OCI-M2 (cell line): ENCODE measurements at regions not wholly inside any gene's neighbourhood (a gene's known extent, or its start where the extent isn't known, plus 50 kb on each side); places are given as distances from the start of the nearest gene placed in this dataset.

Experiments
- DNase-seq: peaks from one replicate; lab custom pipeline; 2025; ENCODE audit not compliant: unreplicated experiment; lab: John Stamatoyannopoulos, UW

GRCh38 chr16:60605176-60605575, 1431.1 kb downstream of the CDH8 start:
- DNase-seq: no peak

DNA sequence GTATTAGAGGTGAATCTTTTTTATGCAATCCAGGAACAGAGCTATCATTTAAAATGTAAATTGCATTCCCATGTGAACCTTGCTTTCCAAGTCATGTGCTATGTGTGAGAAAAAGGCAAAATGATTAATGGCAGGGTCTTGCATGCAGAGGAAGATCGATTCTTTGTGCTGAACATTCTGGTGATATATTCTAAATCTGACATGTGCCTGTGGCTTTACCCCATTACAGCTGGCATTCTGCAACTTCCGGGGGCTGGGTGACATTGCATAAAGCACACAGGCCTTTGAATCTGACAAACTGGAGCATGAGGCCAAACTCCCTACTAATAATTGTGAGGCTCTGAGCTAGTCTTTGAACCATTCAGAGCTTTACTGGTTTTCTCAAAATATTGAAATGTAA, 1449.7 kb downstream of the CDH8 start:
- DNase-seq: no peak

GRCh38 chr16:60582528-60582927, 1453.7 kb downstream of the CDH8 start:
- DNase-seq: no peak

DNA sequence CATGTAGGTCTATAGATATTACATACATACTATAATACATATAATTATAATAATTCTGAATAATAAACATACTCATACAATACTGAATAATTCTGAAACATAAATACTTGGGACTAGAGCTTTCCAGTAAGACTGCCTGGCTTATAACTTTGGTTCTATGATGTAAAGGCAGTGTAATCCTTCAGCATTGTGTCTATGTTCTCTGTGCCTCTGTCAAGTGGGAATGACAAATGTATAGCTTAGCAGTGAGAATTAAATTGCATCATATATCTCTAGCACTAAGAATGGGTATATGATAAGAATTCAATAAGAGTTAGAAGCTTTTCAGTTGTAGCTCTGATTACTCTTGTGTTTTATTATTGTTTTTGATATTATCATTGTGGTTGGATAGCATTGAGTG, 1469.3 kb downstream of the CDH8 start:
- DNase-seq: no peak

GRCh38 chr16:60564588-60564987, 1471.7 kb downstream of the CDH8 start:
- no peak for DNase-seq

- no peak for DNase-seq
Observed at GRCh38 chr16:60563166-60563565, 1473.1 kb downstream of the CDH8 start.

DNA sequence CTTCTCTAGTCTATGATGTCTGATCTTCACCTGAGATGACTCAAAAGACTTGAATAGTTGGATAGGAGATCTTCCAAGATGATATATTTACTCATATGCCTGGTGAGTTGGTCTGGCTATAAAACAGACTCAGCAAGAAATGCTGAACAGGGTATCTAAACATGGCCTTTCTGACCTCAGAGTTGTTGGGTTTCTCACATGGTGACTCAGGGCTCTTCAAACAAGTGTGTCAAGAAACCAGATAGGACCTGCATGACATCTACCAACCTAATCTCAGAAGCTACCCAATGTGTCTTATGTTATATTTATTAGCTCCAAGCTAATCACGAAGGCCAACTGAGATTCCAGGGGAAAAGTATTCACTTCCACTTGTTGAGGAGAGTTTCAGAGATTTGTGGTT, 1477.3 kb downstream of the CDH8 start:
- DNase-seq: no peak

GRCh38 chr16:60553090-60553757, 1483.0 kb downstream of the CDH8 start:
- DNase-seq: no peak

GRCh38 chr16:60541535-60541934, 1494.7 kb downstream of the CDH8 start:
- DNase-seq: no peak

- DNase-seq: no peak
Observed at GRCh38 chr16:60510941-60511340, 1525.3 kb downstream of the CDH8 start.

DNA sequence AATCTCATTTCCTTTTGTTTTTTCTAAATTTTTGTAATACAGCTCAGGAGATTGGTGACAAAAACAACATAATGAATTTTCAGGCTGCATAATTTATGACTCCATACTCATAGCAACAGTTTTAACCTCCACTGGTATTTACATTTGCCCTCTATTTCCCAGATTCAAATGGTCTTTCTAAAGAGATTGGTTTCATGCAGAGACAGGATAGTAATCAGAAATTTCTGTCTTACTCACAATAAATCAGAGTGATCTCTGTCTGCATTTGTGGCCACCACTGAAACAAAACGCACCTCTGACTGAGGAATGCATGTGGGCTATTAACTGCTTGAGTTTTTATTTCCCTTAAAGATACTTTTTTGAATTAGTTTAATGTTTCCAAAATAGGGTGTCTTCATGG, 1526.0 kb downstream of the CDH8 start:
- DNase-seq: no peak

- no peak for DNase-seq
Observed at GRCh38 chr16:60491273-60491672, 1545.0 kb downstream of the CDH8 start.

DNA sequence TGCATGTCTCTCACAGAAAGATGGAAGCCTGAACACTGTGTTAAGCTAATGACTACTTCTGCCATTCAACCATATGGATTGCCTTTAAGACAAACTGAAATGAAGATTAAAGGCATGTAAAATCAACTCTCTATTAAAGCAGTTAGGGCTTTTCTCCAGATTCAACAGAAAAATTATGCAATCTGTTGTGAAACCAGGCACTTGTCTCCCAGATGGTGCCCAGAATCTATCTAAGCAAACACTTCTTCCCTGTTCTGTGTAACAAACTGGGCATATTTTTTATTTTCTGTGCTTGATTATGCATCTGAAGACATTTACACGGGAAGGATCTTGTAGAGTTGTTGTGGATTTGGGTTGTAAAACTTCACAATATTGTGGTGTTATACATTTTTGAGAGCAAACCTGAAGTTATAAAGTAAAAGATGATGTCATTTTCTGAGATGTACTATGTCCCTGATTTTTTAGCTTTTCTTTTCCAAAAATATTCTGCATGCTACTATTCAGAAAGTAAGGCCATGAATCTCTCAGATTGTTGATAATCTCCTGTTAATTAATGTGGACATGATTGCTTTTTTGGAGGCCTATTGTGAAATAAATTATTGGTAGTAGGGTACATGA, 1550.3 kb downstream of the CDH8 start:
- DNase-seq: no peak

- DNase-seq: no peak
Observed at GRCh38 chr16:60484901-60485300, 1551.3 kb downstream of the CDH8 start.

- DNase-seq: no peak
Observed at GRCh38 chr16:60481591-60481990, 1554.6 kb downstream of the CDH8 start.

DNA sequence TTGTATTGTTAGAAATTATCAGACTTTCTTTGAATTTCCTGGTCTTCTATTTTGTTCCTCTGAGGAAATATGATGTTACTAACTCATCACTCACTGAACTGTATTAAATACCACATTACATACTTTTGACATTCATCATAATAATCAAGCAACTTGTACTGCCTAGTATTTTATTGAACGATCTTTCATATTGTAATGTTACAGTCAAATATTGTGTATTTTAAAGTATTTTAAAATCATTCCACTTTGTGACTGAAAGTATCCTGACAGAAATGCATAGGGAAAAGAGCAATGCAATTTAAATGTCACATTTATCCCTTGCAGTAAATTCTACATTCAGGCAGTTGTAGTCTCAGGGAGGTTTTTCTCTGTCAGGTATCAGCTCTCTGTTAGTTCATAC, 1557.4 kb downstream of the CDH8 start:
- DNase-seq: no peak

DNA sequence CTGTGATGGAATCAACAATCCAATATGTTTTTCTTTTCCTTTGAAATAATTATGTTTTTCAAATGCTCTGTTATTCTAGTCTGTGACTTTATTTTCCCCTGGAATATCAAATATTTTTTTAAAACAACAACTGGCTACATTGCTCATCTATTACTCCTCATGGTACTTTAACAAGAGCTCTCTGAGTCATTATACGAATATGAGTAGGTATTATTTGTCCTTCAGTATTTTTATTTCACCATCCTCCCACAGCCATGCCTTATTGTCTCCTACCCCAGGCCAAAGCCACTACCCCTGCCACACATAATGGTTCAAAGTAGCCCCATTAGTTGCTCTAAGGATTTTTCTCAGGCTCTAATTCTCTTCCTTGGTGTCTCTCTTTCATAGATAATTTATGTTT, 1572.3 kb downstream of the CDH8 start:
- no peak for DNase-seq

GRCh38 chr16:60459463-60459862, 1576.8 kb downstream of the CDH8 start:
- DNase-seq: no peak

- no peak for DNase-seq
Observed at GRCh38 chr16:60458255-60458654, 1578.0 kb downstream of the CDH8 start.

GRCh38 chr16:60452646-60453045, 1583.6 kb downstream of the CDH8 start:
- no peak for DNase-seq

GRCh38 chr16:60438894-60439293, 1597.3 kb downstream of the CDH8 start:
- no peak for DNase-seq

- no peak for DNase-seq
Observed at GRCh38 chr16:60432472-60432871, 1603.8 kb downstream of the CDH8 start.

DNA sequence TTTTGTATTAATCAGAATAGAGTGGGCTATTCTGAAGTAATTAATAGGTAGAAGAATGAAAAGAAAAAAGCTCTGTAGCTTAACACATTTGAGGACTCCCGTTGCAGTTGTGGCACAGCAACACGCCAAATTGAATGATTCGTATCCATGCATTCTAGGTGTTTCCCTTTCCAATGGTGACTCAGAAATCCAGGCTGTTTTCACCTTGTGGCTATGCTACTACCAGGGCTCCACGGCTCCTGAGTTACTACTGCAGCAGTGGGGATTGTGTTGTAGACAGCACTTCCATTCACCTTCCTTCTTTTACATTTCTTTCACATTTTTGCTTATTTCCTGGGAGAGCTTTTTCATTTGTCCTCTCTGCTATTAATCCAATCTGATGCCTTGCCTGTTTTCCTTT, 1616.4 kb downstream of the CDH8 start:
- no peak for DNase-seq
